ENCODE measurements at regions not wholly inside any gene's neighbourhood (a gene's known extent, or its start where the extent isn't known, plus 50 kb on each side); places are given as distances from the start of the nearest gene placed in this dataset.
"Not testable (repeated sequence)": the region's sequence is repeated elsewhere in the genome, so short reads cannot be mapped to it uniquely, and the experiment has no call there.

GRCh38 chrX:42833550-42833940, 55.6 kb upstream of the PPP1R2C start:
- not testable (repeated sequence) for TF ChIP-seq CTCF (conservative IDR thresholded peaks at IDR 0.05; ENCODE audit: low read length); EZH2phosphoT487 (IDR thresholded peaks at IDR 0.05; ENCODE audit: borderline replicate concordance)
